AG04449 (cell line): ENCODE measurements at regions not wholly inside any gene's neighbourhood (a gene's known extent, or its start where the extent isn't known, plus 50 kb on each side); places are given as distances from the start of the nearest gene placed in this dataset.

Experiments used
- CTCF ChIA-PET: fragments of 350-600 bp; formaldehyde crosslinking; extraction: SDS; loops from one replicate; lab custom pipeline; 2021; ENCODE audit warnings: antibody characterized with exemption; lab: Yijun Ruan, JAX
- POLR2A ChIA-PET: fragments of 400-600, 350-600 bp; formaldehyde crosslinking; extraction: SDS; loops from one replicate; lab custom pipeline; 2020; ENCODE audit warnings: antibody characterized with exemption, inconsistent platforms; lab: Yijun Ruan, JAX
- DNase-seq: peaks from one replicate; pipeline ENCODE4 v3.0.0-alpha.2; 2010; ENCODE audit warnings: low read depth, low spot score
- H3K4me3 ChIP-seq: 2 replicates; pipeline ENCODE4 v1.5.1; 2011; ENCODE audit warnings: low read depth, mild to moderate bottlenecking, control low read depth, low read length
- TF ChIP-seq, protein P1 (sequence below): IDR thresholded peaks from one replicate; pipeline ENCODE4 v1.5.1; 2011; ENCODE audit warnings: mild to moderate bottlenecking, moderate library complexity, low read length, control low read depth, inconsistent platforms; ENCODE audit not compliant: insufficient read depth; ENCODE audit errors: missing control alignments

DNA sequence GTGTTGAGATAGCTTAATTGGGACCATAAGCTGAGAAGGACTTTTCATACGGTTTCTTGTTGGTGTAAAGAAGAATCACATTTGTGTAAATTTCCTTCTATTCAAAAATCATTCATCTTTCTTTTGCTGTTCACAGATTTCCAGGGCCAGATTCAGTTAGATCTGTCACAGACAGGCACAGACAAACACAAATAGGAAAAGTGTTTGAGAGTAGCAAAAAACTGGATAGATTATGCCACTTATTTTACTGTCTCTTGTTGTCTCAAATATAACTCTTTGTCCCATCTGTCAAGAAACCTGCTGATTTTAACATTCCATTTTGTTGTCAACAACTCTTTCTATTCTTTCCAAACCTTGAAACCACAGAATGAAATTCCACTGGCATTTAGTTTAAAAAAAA is 142.8 kb downstream of the ID4 start:
- POLR2A ChIA-PET = no interaction called here
- CTCF ChIA-PET = no interaction called here
- no peak overlapping the region for H3K4me3 ChIP-seq
- TF ChIP-seq, protein P1, sequence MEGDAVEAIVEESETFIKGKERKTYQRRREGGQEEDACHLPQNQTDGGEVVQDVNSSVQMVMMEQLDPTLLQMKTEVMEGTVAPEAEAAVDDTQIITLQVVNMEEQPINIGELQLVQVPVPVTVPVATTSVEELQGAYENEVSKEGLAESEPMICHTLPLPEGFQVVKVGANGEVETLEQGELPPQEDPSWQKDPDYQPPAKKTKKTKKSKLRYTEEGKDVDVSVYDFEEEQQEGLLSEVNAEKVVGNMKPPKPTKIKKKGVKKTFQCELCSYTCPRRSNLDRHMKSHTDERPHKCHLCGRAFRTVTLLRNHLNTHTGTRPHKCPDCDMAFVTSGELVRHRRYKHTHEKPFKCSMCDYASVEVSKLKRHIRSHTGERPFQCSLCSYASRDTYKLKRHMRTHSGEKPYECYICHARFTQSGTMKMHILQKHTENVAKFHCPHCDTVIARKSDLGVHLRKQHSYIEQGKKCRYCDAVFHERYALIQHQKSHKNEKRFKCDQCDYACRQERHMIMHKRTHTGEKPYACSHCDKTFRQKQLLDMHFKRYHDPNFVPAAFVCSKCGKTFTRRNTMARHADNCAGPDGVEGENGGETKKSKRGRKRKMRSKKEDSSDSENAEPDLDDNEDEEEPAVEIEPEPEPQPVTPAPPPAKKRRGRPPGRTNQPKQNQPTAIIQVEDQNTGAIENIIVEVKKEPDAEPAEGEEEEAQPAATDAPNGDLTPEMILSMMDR = no peak
- DNase-seq = no peak

DNA sequence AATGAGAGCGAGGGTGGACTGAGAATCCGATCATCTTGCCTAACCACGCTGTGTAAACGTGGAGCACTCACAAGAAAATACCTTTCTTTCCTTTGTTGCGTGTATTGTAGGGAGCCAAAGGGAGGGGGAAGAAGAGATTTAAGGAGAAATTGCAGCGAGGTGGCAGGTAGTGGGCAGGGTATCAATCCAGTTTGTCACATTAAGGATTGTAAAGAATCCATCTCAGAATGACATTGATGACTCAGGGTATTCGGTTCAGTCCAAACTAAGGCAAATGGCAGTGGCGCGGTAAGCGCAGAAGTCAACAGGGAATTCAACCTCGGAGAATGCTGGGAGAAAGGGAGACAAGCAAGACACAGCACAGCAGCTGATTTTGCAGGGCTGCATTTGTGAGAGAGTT is 146.2 kb downstream of the ID4 start:
- no peak overlapping the region for H3K4me3 ChIP-seq
- ChIA-PET CTCF (no interaction called here), POLR2A (no interaction called here)
- DNase-seq = no peak
- TF ChIP-seq, protein P1 = no peak

DNA sequence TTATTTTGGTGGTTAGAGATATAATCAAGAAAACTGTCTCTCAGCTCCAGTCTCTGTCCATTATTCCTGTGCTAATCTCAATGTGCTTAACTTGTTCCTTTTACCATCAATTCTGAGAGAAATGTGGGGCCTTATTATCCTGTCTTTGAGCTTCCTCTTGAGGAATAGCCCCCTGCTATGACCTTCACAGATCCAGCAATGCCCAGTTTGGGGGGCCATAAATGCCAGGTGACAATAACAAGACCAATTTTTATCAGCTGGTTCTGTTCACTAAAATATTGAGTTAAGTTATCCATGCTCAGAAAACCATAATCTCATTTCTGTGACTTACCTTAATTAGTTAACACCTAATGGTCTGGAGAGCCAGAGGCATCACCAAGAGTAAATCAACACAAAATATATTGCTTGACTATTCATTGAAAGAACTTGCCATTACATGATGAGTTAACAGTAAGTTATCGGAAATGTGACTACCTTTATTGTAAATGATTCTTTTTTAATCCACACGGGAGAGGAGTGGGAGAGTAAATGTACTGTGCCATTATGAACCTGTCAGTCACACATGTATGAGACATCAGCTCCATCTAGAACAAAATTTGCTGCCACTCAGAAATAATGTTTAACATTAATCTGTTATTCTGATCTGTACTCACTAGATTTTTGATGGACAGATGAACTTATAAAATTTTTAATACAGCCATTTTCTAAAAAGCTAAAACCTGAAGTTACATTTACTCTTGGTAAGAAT is 149.7 kb downstream of the ID4 start:
- CTCF ChIA-PET = no interaction called here
- POLR2A ChIA-PET = no interaction called here
- H3K4me3 ChIP-seq = no peak overlapping the region
- TF ChIP-seq, protein P1 = no peak
- no peak for DNase-seq

DNA sequence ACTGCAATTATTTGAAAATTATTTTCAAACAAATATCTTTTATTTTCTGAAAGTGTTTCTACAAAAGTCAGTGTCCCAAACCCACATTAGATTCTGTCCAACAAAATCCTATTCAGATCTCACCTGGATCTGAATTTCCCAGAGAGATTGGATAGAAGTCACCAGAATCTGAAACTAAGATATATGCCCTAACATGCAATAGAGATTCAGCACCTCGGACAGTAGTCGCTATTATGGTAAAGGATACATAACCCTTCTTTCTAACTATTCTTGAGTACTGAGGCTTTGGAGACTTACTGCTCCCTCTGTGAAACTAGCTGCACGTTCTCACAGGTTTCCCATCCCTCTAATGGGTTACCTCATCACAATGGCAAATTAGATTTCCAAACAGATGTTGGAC is 151.4 kb downstream of the ID4 start:
- ChIA-PET POLR2A (no interaction called here), CTCF (no interaction called here)
- no peak overlapping the region for H3K4me3 ChIP-seq
- TF ChIP-seq, protein P1 = no peak
- no peak for DNase-seq

DNA sequence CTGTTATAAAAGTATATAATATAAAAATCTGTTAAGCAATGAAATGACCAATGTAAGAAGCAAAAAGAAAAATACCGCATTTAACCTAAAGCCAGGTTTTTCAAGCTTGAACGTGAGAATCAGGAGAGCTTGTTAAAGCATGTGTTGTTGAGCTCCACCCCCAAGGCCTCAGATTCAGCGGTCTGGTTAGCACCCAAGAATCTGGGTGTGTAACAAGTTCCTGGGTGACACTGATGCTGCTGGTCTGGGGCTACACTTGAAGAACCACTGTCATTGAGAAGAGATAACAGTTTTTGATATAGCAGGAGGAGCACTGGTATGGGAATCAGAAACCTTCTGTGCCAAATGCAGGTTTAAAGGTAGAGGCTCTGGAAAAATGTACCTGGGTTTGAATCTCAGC is 154.0 kb downstream of the ID4 start:
- ChIA-PET POLR2A (no interaction called here), CTCF (no interaction called here)
- TF ChIP-seq, protein P1 = no peak
- no peak overlapping the region for H3K4me3 ChIP-seq
- no peak for DNase-seq

DNA sequence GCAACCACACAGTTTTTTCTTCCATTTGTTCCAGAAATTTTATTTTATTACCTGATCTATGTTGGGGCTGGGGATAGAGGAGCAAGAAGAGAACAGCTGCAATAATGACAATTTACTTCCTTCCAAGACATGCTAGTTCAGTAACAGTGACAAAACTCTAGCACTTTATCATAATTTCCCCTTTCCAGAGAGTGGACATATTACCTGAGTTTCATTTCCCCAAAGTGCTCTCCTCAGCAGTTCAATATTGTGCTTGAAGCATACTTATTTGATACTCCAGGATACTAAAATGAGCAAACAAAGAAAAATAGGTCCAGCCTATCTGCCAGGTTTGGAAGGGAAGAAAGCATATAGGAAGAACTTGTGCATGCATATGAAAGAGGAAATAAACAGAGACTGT is 157.7 kb downstream of the ID4 start:
- ChIA-PET CTCF (no interaction called here), POLR2A (no interaction called here)
- TF ChIP-seq, protein P1 = no peak
- H3K4me3 ChIP-seq = no peak overlapping the region
- DNase-seq = no peak
